Lower leg skin (tissue), 3 donors: ENCODE measurements at regions not wholly inside any gene's neighbourhood (a gene's known extent, or its start where the extent isn't known, plus 50 kb on each side); places are given as distances from the start of the nearest gene placed in this dataset.

Experiments used
- CTCF ChIP-seq, 3 donors: fragments of 450-650 bp; IDR thresholded peaks; one replicate each; pipeline ENCODE4 v1.5.1; 2016; ENCODE audit warnings: antibody characterized with exemption in 3 of 3, mild to moderate bottlenecking in 3 of 3, moderate library complexity in 2 of 3
- POLR2A ChIP-seq, 2 donors: fragments of 450-650 bp; IDR thresholded peaks; one replicate each; pipeline ENCODE4 v1.6.1; 2016 to 2017; ENCODE audit warnings: antibody characterized with exemption in 2 of 2, mild to moderate bottlenecking in 1 of 2, moderate library complexity in 1 of 2

- TF ChIP-seq CTCF (IDR thresholded peaks at IDR 0.05), result no peak
- TF ChIP-seq POLR2A (IDR thresholded peaks at IDR 0.05), result no peak
Measured at GRCh38 chr13:43953370-43953769, 73.7 kb downstream of the LACC1 start.
